ENCODE measurements at regions not wholly inside any gene's neighbourhood (a gene's known extent, or its start where the extent isn't known, plus 50 kb on each side); places are given as distances from the start of the nearest gene placed in this dataset.

GRCh38 chr1:69244211-69244610 is 323.5 kb upstream of the LRRC7 start:
- peak; percentile 28 for DNase-seq (ENCODE audit: low spot score)

GRCh38 chr1:69246109-69246508 is 321.6 kb upstream of the LRRC7 start:
- peak; percentile 16 for DNase-seq (ENCODE audit: low spot score)

- no peak for DNase-seq (ENCODE audit: low spot score)
These were observed 321.0 kb upstream of the LRRC7 start for GRCh38 chr1:69246710-69247109.

GRCh38 chr1:69252696-69253095 is 315.0 kb upstream of the LRRC7 start:
- DNase-seq (ENCODE audit: low spot score) = no peak

GRCh38 chr1:69256036-69256435 is 311.7 kb upstream of the LRRC7 start:
- DNase-seq (ENCODE audit: low spot score) = no peak

GRCh38 chr1:69258842-69259241 is 308.9 kb upstream of the LRRC7 start:
- DNase-seq (ENCODE audit: low spot score) = no peak

GRCh38 chr1:69263921-69264391 is 303.8 kb upstream of the LRRC7 start:
- peak; percentile 4 for DNase-seq (ENCODE audit: low spot score)

GRCh38 chr1:69269491-69269890 is 298.2 kb upstream of the LRRC7 start:
- DNase-seq (ENCODE audit: low spot score) = no peak

- no peak for DNase-seq (ENCODE audit: low spot score)
These were observed 296.1 kb upstream of the LRRC7 start for GRCh38 chr1:69271587-69272125.

- no peak for DNase-seq (ENCODE audit: low spot score)
These were observed 295.0 kb upstream of the LRRC7 start for GRCh38 chr1:69272684-69273083.

- DNase-seq (ENCODE audit: low spot score) = no peak
These were observed 288.8 kb upstream of the LRRC7 start for GRCh38 chr1:69278923-69279322.

- no peak for DNase-seq (ENCODE audit: low spot score)
These were observed 284.2 kb upstream of the LRRC7 start for GRCh38 chr1:69283516-69283915.

- peak; percentile 23 for DNase-seq (ENCODE audit: low spot score)
These were observed 283.2 kb upstream of the LRRC7 start for GRCh38 chr1:69284508-69284907.

GRCh38 chr1:69288416-69288815 is 279.3 kb upstream of the LRRC7 start:
- no peak for DNase-seq (ENCODE audit: low spot score)

- DNase-seq (ENCODE audit: low spot score) = no peak
These were observed 277.4 kb upstream of the LRRC7 start for GRCh38 chr1:69290291-69290690.

- DNase-seq (ENCODE audit: low spot score) = no peak
These were observed 276.2 kb upstream of the LRRC7 start for GRCh38 chr1:69291541-69291940.

GRCh38 chr1:69292833-69293232 is 274.9 kb upstream of the LRRC7 start:
- no peak for DNase-seq (ENCODE audit: low spot score)

GRCh38 chr1:69294171-69294570 is 273.6 kb upstream of the LRRC7 start:
- DNase-seq (ENCODE audit: low spot score) = no peak

- DNase-seq (ENCODE audit: low spot score) = no peak
These were observed 272.5 kb upstream of the LRRC7 start for GRCh38 chr1:69295265-69295664.

GRCh38 chr1:69305621-69306020 is 262.1 kb upstream of the LRRC7 start:
- DNase-seq (ENCODE audit: low spot score) = peak; percentile 19

- DNase-seq (ENCODE audit: low spot score) = peak; percentile 48
These were observed 255.5 kb upstream of the LRRC7 start for GRCh38 chr1:69312055-69312732.

- no peak for DNase-seq (ENCODE audit: low spot score)
These were observed 254.6 kb upstream of the LRRC7 start for GRCh38 chr1:69313118-69313517.

GRCh38 chr1:69315416-69315815 is 252.3 kb upstream of the LRRC7 start:
- no peak for DNase-seq (ENCODE audit: low spot score)

- no peak for DNase-seq (ENCODE audit: low spot score)
These were observed 251.9 kb upstream of the LRRC7 start for GRCh38 chr1:69315823-69316222.

Measured in iPS-NIHi11 (cell line).